GM12875 (cell line): ENCODE measurements at regions not wholly inside any gene's neighbourhood (a gene's known extent, or its start where the extent isn't known, plus 50 kb on each side); places are given as distances from the start of the nearest gene placed in this dataset.

Experiments
- H3K4me3 ChIP-seq: one replicate; pipeline ENCODE4 v1.5.1; 2011; ENCODE audit warnings: low read depth, low read length, control low read depth
- TF ChIP-seq, protein P1 (sequence below): IDR thresholded peaks from 2 replicates; pipeline ENCODE4 v1.5.1; 2011; ENCODE audit warnings: low read depth, mild to moderate bottlenecking, control low read depth, inconsistent platforms, low read length, moderate library complexity, borderline replicate concordance; ENCODE audit not compliant: insufficient read depth

DNA sequence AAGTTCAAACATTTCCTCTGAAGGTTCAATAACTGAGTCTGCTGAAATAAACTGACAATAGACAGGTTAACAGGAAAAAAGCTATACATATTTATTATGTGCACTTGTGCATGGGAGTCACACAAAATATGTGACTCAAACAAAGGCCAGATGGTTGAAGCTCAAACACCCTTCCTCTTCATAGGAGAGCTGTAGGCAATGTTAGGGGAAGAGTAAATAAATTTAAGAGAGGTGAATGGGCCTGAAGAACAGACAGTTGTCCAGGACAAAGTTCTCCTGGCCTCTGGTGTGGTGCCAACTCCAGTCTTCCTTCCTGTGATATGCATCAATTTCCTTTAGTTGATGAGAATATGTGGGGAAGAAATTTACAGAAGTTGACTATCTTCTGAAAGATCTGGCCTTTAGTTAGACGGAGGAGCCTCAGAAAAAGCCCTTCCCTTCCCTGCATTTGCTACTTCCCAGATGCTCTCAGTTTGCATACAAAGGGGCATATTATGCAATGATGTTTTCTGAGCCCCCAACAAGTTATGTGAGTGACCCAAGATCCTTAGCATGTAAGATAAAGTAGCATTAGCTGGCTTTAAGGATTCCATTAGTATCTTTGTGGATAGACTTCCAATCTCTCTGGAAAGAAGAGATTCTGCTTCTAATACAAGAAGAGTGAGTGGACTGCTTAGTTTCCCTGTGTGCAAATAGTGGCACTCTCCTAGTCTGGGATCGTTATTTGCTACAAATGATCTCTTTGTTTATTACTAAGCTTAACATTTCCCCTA lies 96.4 kb upstream of the IGSF10 start:
- no peak overlapping the region for H3K4me3 ChIP-seq
- TF ChIP-seq, protein P1, sequence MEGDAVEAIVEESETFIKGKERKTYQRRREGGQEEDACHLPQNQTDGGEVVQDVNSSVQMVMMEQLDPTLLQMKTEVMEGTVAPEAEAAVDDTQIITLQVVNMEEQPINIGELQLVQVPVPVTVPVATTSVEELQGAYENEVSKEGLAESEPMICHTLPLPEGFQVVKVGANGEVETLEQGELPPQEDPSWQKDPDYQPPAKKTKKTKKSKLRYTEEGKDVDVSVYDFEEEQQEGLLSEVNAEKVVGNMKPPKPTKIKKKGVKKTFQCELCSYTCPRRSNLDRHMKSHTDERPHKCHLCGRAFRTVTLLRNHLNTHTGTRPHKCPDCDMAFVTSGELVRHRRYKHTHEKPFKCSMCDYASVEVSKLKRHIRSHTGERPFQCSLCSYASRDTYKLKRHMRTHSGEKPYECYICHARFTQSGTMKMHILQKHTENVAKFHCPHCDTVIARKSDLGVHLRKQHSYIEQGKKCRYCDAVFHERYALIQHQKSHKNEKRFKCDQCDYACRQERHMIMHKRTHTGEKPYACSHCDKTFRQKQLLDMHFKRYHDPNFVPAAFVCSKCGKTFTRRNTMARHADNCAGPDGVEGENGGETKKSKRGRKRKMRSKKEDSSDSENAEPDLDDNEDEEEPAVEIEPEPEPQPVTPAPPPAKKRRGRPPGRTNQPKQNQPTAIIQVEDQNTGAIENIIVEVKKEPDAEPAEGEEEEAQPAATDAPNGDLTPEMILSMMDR = no peak

GRCh38 chr3:151556596-151556995 lies 95.7 kb upstream of the IGSF10 start:
- TF ChIP-seq, protein P1 = no peak
- no peak overlapping the region for H3K4me3 ChIP-seq

DNA sequence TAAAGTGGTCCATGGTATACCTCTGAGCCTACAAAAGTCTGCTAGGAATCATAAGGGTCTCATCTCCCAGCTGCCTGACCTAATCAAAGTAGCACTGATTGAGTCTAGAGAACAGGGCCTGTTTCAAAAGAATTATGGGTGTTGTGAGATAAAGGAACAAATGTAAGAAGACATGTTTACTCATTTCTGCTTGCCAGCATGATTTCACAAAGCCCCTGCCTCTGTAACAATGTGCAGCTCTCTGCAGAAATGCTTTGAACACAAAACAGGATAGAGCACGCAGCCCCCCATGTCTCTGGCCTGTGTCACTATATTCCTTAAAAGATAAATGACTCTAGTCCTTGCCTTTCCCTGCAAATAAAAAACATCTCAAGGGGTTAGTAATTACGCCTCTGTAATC lies 94.7 kb upstream of the IGSF10 start:
- TF ChIP-seq, protein P1 = no peak

DNA sequence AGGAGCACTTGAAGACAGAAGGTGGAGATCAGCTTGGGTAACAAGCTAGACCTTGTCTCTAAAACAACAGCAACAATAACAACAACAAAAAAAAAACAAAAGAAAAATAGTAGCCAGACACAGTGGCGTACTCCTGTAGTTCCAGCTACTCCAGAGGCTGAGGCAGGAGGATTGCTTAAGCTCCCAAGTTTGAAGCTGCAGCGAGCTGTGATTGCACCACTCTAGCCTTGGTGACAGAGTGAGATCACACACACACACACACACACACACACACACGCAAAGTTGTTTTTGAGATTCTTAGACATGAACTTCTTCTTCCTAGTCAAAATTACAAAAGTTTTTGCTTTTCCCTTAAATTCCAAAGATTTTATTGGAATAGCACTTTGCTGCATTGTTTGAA lies 93.0 kb upstream of the IGSF10 start:
- no peak overlapping the region for H3K4me3 ChIP-seq
- TF ChIP-seq, protein P1 = no peak

More for the DNA sequence above, 94.7 kb upstream of the IGSF10 start:
- no peak overlapping the region for H3K4me3 ChIP-seq

DNA sequence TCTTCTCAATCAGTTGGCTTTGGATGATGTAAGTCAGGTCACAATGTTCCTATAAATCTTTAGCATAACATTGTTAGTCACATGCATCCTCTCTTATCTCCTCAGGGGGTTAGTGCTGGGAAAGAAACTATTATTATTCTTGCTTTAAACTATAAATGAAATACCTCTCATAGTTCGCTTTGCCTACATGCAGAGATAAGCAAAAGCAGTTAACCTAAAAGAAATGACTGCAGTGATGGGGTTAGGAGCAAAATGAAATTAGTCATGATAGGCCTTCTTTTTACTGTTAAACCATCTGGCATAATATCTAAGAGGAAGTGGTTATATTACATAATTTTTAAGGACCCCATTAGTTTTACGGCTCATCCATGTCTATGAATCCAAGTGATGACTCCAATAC lies 91.7 kb upstream of the IGSF10 start:
- TF ChIP-seq, protein P1 = no peak
- no peak overlapping the region for H3K4me3 ChIP-seq

GRCh38 chr3:151550642-151551041 lies 89.8 kb upstream of the IGSF10 start:
- TF ChIP-seq, protein P1 = no peak
- H3K4me3 ChIP-seq = no peak overlapping the region

- TF ChIP-seq, protein P1 = no peak
- no peak overlapping the region for H3K4me3 ChIP-seq
These were observed 89.3 kb upstream of the IGSF10 start for GRCh38 chr3:151550025-151550618.
